LNCAP (cell line): ENCODE measurements at regions not wholly inside any gene's neighbourhood (a gene's known extent, or its start where the extent isn't known, plus 50 kb on each side); places are given as distances from the start of the nearest gene placed in this dataset.

Experiments used
- TF ChIP-seq, protein P1 (sequence below): fragments of 450-650 bp; IDR thresholded peaks from 2 replicates; pipeline ENCODE4 v1.5.1; 2017; ENCODE audit warnings: mild to moderate bottlenecking

DNA sequence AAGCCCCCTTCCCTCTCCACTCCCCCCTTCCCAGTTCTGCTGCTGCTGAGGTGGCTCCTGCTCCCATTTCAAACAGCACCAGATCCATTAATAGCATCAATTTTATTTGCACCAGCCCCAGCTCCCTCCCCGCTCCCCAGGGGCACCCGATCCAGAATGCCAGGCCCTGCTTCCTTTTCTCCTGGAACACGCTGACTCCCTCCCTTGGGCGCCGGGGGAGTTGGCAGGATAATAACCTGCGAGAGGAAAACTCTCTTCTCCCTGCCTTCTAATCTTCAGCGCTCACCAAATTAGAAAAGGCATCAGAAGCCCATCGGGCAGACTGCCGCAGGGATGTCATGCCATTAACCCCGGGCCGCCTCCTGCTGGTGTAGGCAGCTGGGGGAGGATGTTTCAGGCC lies 77.8 kb downstream of the NCR2 start:
- TF ChIP-seq, protein P1, sequence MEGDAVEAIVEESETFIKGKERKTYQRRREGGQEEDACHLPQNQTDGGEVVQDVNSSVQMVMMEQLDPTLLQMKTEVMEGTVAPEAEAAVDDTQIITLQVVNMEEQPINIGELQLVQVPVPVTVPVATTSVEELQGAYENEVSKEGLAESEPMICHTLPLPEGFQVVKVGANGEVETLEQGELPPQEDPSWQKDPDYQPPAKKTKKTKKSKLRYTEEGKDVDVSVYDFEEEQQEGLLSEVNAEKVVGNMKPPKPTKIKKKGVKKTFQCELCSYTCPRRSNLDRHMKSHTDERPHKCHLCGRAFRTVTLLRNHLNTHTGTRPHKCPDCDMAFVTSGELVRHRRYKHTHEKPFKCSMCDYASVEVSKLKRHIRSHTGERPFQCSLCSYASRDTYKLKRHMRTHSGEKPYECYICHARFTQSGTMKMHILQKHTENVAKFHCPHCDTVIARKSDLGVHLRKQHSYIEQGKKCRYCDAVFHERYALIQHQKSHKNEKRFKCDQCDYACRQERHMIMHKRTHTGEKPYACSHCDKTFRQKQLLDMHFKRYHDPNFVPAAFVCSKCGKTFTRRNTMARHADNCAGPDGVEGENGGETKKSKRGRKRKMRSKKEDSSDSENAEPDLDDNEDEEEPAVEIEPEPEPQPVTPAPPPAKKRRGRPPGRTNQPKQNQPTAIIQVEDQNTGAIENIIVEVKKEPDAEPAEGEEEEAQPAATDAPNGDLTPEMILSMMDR, result no peak

DNA sequence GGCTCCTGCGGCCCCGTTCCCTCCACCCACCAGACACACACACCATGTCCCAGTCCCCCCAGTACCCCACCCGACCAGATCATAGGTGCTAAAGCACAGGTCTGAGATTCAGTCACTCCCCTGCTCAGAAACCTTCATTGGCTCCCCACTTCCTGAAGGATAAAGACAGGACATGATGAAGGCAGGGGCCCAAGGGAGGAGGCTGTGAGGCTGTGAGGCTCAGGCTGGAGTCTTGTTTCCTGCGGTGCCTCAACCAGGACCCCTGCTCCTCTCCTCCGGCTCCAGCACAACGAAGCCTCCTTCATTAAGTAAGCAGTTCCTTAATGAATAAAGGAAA lies 81.1 kb downstream of the NCR2 start:
- TF ChIP-seq, protein P1, result no peak

DNA sequence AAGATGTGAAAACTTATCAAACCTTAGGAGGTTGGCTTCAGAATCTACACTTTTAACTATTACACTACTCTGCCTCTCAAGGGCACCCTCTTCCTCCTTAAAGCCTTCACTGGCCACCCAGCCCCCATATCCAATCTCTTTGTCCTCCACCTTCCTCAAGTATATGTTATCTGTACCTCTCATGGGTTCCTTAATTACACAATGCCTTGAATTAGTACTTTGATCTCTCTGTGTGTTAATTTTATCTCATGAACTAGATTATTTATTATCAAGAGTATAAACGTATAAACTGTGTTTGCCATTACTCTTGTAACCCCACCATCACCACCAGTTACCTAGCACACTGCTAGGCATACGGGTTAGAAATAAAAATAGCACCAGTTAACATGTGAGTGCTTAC lies 83.3 kb downstream of the NCR2 start:
- TF ChIP-seq, protein P1, result no peak

DNA sequence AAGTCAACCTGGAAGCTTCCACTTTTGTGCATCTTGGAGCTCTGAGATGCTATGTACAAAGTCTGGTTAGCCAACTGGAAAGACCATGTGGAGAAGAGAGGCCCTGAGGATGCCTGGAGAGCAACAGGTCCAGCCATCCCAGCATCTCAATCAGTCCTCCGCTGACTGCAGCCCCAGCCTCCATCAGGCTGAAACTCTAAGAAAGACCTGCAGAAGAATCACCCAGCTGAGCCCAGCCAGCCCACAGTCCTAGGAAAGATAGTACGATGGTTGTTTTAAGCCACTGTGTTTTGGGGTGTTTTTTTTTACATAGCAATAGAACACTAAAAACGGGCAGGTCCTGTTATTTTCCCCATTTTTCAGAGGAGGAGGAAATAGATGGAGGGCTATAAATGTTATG lies 84.0 kb downstream of the NCR2 start:
- TF ChIP-seq, protein P1, result no peak

- TF ChIP-seq, protein P1, result no peak
Observed at GRCh38 chr6:41420186-41420585, 84.8 kb downstream of the NCR2 start.

DNA sequence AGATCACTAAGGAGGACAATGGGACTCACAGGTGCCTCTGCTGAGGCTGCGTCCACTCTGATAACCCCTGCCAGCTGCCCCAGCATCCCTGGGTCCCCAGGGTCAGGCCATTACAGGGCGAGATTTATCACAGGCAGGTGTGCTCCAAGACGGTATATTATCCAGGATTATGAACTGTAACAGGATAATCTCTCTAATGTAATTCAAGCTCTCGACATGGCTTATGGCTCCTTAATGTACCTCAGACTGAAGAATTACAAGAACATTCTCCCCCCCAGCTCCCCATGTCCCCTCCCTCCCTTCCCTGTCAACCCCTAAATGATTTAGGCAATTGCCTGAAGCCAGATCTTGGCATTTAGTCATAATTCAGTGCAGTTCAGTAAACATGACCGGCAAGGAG lies 86.8 kb downstream of the NCR2 start:
- TF ChIP-seq, protein P1, result no peak

DNA sequence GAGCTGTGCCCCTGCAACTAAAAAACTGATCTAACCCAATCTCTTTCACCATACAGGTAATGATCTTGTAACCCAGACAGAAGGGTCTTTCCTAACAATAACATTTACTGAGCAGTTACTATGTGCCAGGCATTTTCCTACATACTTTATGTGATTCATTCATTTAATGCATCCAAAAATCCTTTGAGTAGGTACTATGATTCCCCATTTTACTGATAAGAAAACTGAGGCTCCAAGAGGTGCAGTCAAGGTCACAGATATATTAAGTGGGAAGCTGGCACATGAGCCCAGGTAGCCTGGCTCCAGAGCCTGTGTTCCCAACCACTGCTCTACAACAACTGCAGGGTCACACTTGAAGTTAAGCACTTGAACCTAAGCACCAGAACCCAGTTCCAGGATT lies 87.6 kb downstream of the NCR2 start:
- TF ChIP-seq, protein P1, result no peak

DNA sequence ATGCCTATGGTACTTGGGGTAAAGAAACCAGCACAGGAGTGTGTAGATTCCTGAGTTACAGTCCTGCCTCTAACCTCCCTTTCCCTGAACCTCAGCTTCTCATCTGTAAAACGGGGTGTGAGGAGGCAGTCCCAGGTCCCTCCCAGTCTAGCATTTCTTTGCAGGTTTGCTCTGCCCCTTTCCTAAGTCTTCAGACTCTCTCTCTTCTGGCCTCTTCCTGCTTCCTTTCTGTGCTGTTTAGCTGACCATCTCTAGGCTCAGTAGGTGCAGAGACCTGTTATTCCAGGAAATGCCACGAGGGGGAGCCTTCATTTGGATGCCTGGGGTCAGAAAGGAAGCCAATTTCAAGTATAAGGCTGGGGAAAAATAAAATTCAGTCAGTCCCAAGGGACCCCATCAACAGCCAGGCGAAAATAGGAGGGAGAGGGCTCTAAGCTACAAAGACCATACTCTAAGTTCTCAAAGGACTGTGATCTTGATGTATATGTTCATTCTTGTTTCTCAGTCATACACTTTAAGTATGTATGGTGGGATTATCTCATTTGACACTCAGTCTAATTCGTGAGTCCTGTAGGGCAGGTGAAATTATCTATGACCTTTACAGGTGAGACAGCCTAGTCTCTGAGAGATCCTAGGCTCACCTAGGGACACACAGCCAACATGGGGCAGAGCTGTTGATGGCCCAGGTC lies 89.1 kb downstream of the NCR2 start:
- TF ChIP-seq, protein P1, result peak; percentile 76
